ENCODE measurements at regions not wholly inside any gene's neighbourhood (a gene's known extent, or its start where the extent isn't known, plus 50 kb on each side); places are given as distances from the start of the nearest gene placed in this dataset.

GRCh38 chr12:41719214-41719613 is 425.5 kb downstream of the GXYLT1 start:
- H3K27me3 ChIP-seq (ENCODE audit: low read length), result peaks cover 12% of the 10 kb centered on the region
- no peaks in the 10 kb centered on the region for H4K20me1 ChIP-seq (ENCODE audit: low read length)
- DNase-seq, result no peak
- no peak overlapping the region for H3K9ac ChIP-seq (ENCODE audit: low read length)
- POLR2A ChIA-PET (ENCODE audit: unreplicated experiment), result no interaction called here
- no peak for ATAC-seq
- no peaks in the 10 kb centered on the region for H3K79me2 ChIP-seq (ENCODE audit: low read length)
- intact Hi-C loops (cut with micrococcal nuclease), result no loop called here
- TF ChIP-seq EZH2phosphoT487 (IDR thresholded peaks at IDR 0.05; ENCODE audit: borderline replicate concordance, low read length) (no peak), EZH2 (IDR thresholded peaks at IDR 0.05; ENCODE audit: low read length, unreplicated experiment) (no peak), CTCF (conservative IDR thresholded peaks at IDR 0.05; ENCODE audit: low read depth, low read length) (no peak)
- CTCF ChIA-PET, result no interaction called here
- no peaks in the 10 kb centered on the region for H3K36me3 ChIP-seq (ENCODE audit: low read depth, low read length)
- H3K4me3 ChIP-seq (ENCODE audit: low read length), result no peak overlapping the region
- H3K4me1 ChIP-seq (ENCODE audit: insufficient read depth, low read length), result no peaks in the 10 kb centered on the region
- no peaks in the 10 kb centered on the region for H3K9me2 ChIP-seq (replicated peaks; ENCODE audit: low read length)
- H3K4me2 ChIP-seq (ENCODE audit: low read length), result no peak overlapping the region
- H3F3A ChIP-seq (ENCODE audit: low read length, unreplicated experiment), result no peaks in the 10 kb centered on the region
- no peak overlapping the region for H2AFZ ChIP-seq (ENCODE audit: low read length)
- H3K27ac ChIP-seq (ENCODE audit: low read length), result no peak overlapping the region
- BruUV-seq (replicated peaks), result no TSS peak
- H3K9me3 ChIP-seq (ENCODE audit: low read length), result no peaks in the 10 kb centered on the region

- CTCF ChIA-PET, result no interaction called here
- H3F3A ChIP-seq (ENCODE audit: low read length, unreplicated experiment), result no peaks in the 10 kb centered on the region
- intact Hi-C loops (cut with micrococcal nuclease), result no loop called here
- H4K20me1 ChIP-seq (ENCODE audit: low read length), result no peaks in the 10 kb centered on the region
- H3K9me3 ChIP-seq (ENCODE audit: low read length), result no peaks in the 10 kb centered on the region
- no peaks in the 10 kb centered on the region for H3K36me3 ChIP-seq (ENCODE audit: low read depth, low read length)
- H3K79me2 ChIP-seq (ENCODE audit: low read length), result no peaks in the 10 kb centered on the region
- no peaks in the 10 kb centered on the region for H3K9me2 ChIP-seq (replicated peaks; ENCODE audit: low read length)
- no peak overlapping the region for H3K4me3 ChIP-seq (ENCODE audit: low read length)
- ATAC-seq, result no peak
- no peak overlapping the region for H3K9ac ChIP-seq (ENCODE audit: low read length)
- H3K4me1 ChIP-seq (ENCODE audit: insufficient read depth, low read length), result no peaks in the 10 kb centered on the region
- no TSS peak for BruUV-seq (replicated peaks)
- no peak for TF ChIP-seq EZH2phosphoT487 (IDR thresholded peaks at IDR 0.05; ENCODE audit: borderline replicate concordance, low read length)
- no peak for TF ChIP-seq CTCF (conservative IDR thresholded peaks at IDR 0.05; ENCODE audit: low read depth, low read length)
- TF ChIP-seq EZH2 (IDR thresholded peaks at IDR 0.05; ENCODE audit: low read length, unreplicated experiment), result no peak
- DNase-seq, result no peak
- no peak overlapping the region for H2AFZ ChIP-seq (ENCODE audit: low read length)
- POLR2A ChIA-PET (ENCODE audit: unreplicated experiment), result no interaction called here
- no peak overlapping the region for H3K27ac ChIP-seq (ENCODE audit: low read length)
- no peak overlapping the region for H3K4me2 ChIP-seq (ENCODE audit: low read length)
- peaks cover 18% of the 10 kb centered on the region for H3K27me3 ChIP-seq (ENCODE audit: low read length)
Observed at GRCh38 chr12:41715256-41715655, 429.4 kb downstream of the GXYLT1 start.

GRCh38 chr12:41709463-41710285 is 435.0 kb downstream of the GXYLT1 start:
- no peak for DNase-seq
- no TSS peak for BruUV-seq (replicated peaks)
- H4K20me1 ChIP-seq (ENCODE audit: low read length), result no peaks in the 10 kb centered on the region
- H2AFZ ChIP-seq (ENCODE audit: low read length), result no peak overlapping the region
- H3K4me3 ChIP-seq (ENCODE audit: low read length), result no peak overlapping the region
- peaks cover 18% of the 10 kb centered on the region; the same call in 1 of the 2 replicates for H3K27me3 ChIP-seq (ENCODE audit: low read length)
- no peaks in the 10 kb centered on the region for H3K4me1 ChIP-seq (ENCODE audit: insufficient read depth, low read length)
- H3F3A ChIP-seq (ENCODE audit: low read length, unreplicated experiment), result no peaks in the 10 kb centered on the region
- ChIA-PET CTCF (no interaction called here), POLR2A (ENCODE audit: unreplicated experiment) (no interaction called here)
- no peak overlapping the region for H3K4me2 ChIP-seq (ENCODE audit: low read length)
- no peak for ATAC-seq
- H3K9ac ChIP-seq (ENCODE audit: low read length), result no peak overlapping the region
- no peaks in the 10 kb centered on the region for H3K36me3 ChIP-seq (ENCODE audit: low read depth, low read length)
- intact Hi-C loops (cut with micrococcal nuclease), result no loop called here
- H3K27ac ChIP-seq (ENCODE audit: low read length), result no peak overlapping the region
- no peaks in the 10 kb centered on the region for H3K9me2 ChIP-seq (replicated peaks; ENCODE audit: low read length)
- H3K9me3 ChIP-seq (ENCODE audit: low read length), result no peaks in the 10 kb centered on the region
- no peaks in the 10 kb centered on the region for H3K79me2 ChIP-seq (ENCODE audit: low read length)
- TF ChIP-seq EZH2phosphoT487 (IDR thresholded peaks at IDR 0.05; ENCODE audit: borderline replicate concordance, low read length), result no peak
- TF ChIP-seq CTCF (conservative IDR thresholded peaks at IDR 0.05; ENCODE audit: low read depth, low read length), result no peak
- TF ChIP-seq EZH2 (IDR thresholded peaks at IDR 0.05; ENCODE audit: low read length, unreplicated experiment), result no peak

Data from PC-3 (cell line).